ENCODE measurements at regions not wholly inside any gene's neighbourhood (a gene's known extent, or its start where the extent isn't known, plus 50 kb on each side); places are given as distances from the start of the nearest gene placed in this dataset.
"Not testable (repeated sequence)": the region's sequence is repeated elsewhere in the genome, so short reads cannot be mapped to it uniquely, and the experiment has no call there.

DNA sequence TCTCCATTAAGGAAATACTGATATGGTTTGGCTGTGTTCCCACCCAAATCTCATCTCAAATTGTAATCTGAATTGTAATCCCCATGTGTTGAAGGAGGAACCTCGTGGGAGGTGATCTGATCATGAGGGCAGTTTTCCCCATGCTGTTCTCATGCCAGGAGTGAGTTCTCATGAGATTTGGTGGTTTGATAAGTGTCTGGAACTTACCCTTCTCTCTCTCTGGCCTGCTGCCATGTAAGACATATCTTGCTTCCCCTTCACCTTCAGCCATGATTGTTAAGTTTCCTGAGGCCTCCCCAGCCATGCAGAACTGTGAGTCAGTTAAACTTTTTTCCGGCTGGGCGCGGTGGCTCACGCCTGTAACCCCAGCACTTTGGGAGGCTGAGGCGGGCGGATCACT is 340.3 kb upstream of the MAGEB18 start:
- DNase-seq (ENCODE audit: low read depth in 1 of 2, low spot score in 2 of 2); H4K20me1 ChIP-seq (replicated peaks in 1 of 2; ENCODE audit: control insufficient read depth in 1 of 2, insufficient read depth in 2 of 2, low read length in 2 of 2); CTCF ChIA-PET (ENCODE audit: partially characterized antibody); H2BK15ac ChIP-seq (ENCODE audit: low read length); H2AK5ac ChIP-seq (ENCODE audit: low read depth, low read length); H2BK20ac ChIP-seq (ENCODE audit: low read length); H3K18ac ChIP-seq (ENCODE audit: extremely low read depth, low read length); H2BK12ac ChIP-seq (ENCODE audit: low read depth, low read length); H3K79me2 ChIP-seq (ENCODE audit: control insufficient read depth in 1 of 2, insufficient read depth in 2 of 2, low read length in 2 of 2); H3K36me3 ChIP-seq (ENCODE audit: control insufficient read depth in 2 of 4, insufficient read depth in 4 of 4, low read length in 3 of 4); H4K91ac ChIP-seq (replicated peaks; ENCODE audit: insufficient read length, low read length); H3K4ac ChIP-seq (replicated peaks; ENCODE audit: insufficient read length, low read depth, low read length); H3K4me1 ChIP-seq (replicated peaks in 1 of 4; ENCODE audit: control insufficient read depth in 3 of 4, insufficient read depth in 4 of 4, low read length in 3 of 4); H3K9me3 ChIP-seq (ENCODE audit: insufficient read depth in 2 of 2, low read depth in 1 of 2, low read length in 1 of 2); H2BK5ac ChIP-seq (ENCODE audit: low read depth, low read length); H3K9ac ChIP-seq (replicated peaks in 1 of 4; ENCODE audit: extremely low read depth in 1 of 4, low read depth in 3 of 4, low read length in 3 of 4); H3K23me2 ChIP-seq (ENCODE audit: low read depth, low read length); H3K14ac ChIP-seq (ENCODE audit: insufficient read length); H3K79me1 ChIP-seq (ENCODE audit: low read depth, low read length); H3K23ac ChIP-seq (ENCODE audit: insufficient read length); H2AFZ ChIP-seq (ENCODE audit: low read length); H3K27ac ChIP-seq (ENCODE audit: low read depth, low read length); H3K56ac ChIP-seq (replicated peaks; ENCODE audit: insufficient read length, low read depth, low read length); FAIRE-seq; H4K8ac ChIP-seq (ENCODE audit: extremely low read depth, insufficient read depth, low read length); H3K4me3 ChIP-seq (ENCODE audit: extremely low read depth in 1 of 4, insufficient read depth in 2 of 4, low read depth in 3 of 4, low read length in 4 of 4); H4K5ac ChIP-seq (ENCODE audit: insufficient read length, low read depth, low read length); POLR2A ChIA-PET (ENCODE audit: partially characterized antibody); H3K4me2 ChIP-seq (ENCODE audit: insufficient read depth in 1 of 2, low read depth in 2 of 2, low read length in 2 of 2); H2BK120ac ChIP-seq (replicated peaks; ENCODE audit: low read depth, low read length); H3K27me3 ChIP-seq (replicated peaks in 1 of 4; ENCODE audit: control insufficient read depth in 3 of 4, extremely low read depth in 1 of 4, insufficient read depth in 3 of 4, low read length in 3 of 4): not testable (repeated sequence)
- WGBS, 2 experiments (ENCODE audit: extremely low coverage in 1 of 2, insufficient coverage in 1 of 2, insufficient read length in 1 of 2, insufficient replicate concordance in 2 of 2, low coverage in 1 of 2, low lambda C conversion rate in 2 of 2, missing lambda C conversion rate in 1 of 2): 86% methylated on average over 1 of the region's 7 CpGs; no CpG with 5 or more reads in 1 of the 2 experiments
